Heart right ventricle (tissue), 16 donors: ENCODE measurements at regions not wholly inside any gene's neighbourhood (a gene's known extent, or its start where the extent isn't known, plus 50 kb on each side); places are given as distances from the start of the nearest gene placed in this dataset.

Source experiments
- ATAC-seq, 8 donors: fragments of 200-7000 bp; cut with Tn5 transposase; one replicate each; pipeline ENCODE4 v1.9.1; 2020; ENCODE audit warnings: mild to moderate bottlenecking in 8 of 8, moderate library complexity in 8 of 8, moderate number of reproducible peaks in 1 of 8
- DNase-seq, 2 donors: peaks; one replicate each; pipeline ENCODE4 v3.0.0-alpha.2; 2020
- H3K27ac ChIP-seq, 10 donors: fragments of 200-600 bp; sonication (generic) in 2 of 10; one replicate each; pipeline versions ENCODE4 v1.5.0 to v1.8.0; 2020 to 2022; ENCODE audit warnings: mild to moderate bottlenecking in 3 of 10
- H3K27me3 ChIP-seq, 7 donors: fragments of 200-600 bp; one replicate each; pipeline ENCODE4 v1.8.0; 2021 to 2022; ENCODE audit warnings: mild to moderate bottlenecking in 2 of 7
- H3K36me3 ChIP-seq, 9 donors: fragments of 200-600 bp; sonication (generic) in 1 of 9; one replicate each; pipeline versions ENCODE4 v1.5.0 to v1.8.0; 2020 to 2022; ENCODE audit warnings: mild to moderate bottlenecking in 2 of 9
- H3K4me1 ChIP-seq, 9 donors: fragments of 200-600 bp; sonication (generic) in 1 of 9; one replicate each; pipeline versions ENCODE4 v1.5.0 to v1.8.0; 2020 to 2022; ENCODE audit warnings: mild to moderate bottlenecking in 4 of 9
- H3K4me3 ChIP-seq, 10 donors: fragments of 200-600 bp; sonication (generic) in 2 of 10; one replicate each; pipeline versions ENCODE4 v1.5.0 to v1.8.0; 2020 to 2022; ENCODE audit warnings: mild to moderate bottlenecking in 7 of 10, moderate library complexity in 2 of 10
- H3K9me3 ChIP-seq, 11 donors: fragments of 200-600 bp in 10 of 11; sonication (generic) in 2 of 11; one replicate each; pipeline versions ENCODE4 v1.5.0 to v1.8.0; 2013 to 2022; ENCODE audit warnings: mild to moderate bottlenecking in 2 of 11, control low read depth in 1 of 11, moderate library complexity in 1 of 11
- WGBS, 2 donors: extraction: QIAGEN DNeasy Blood & Tissue Kit; methylation state at CpG; one replicate each; pipeline ENCODE4 v1.1.7; 2013; ENCODE audit warnings: inconsistent platforms in 1 of 2; 5-methylcytosine and 5-hydroxymethylcytosine counted together
- intact Hi-C, 10 donors: fragments of 100-400 bp; cut with DNase I; formaldehyde crosslinking; loops; one replicate each; pipeline versions ENCODE4 v1.11.1 to v1.14.2; 2022
- TF ChIP-seq, protein P1 (sequence below), 9 donors: fragments of 200-600 bp; sonication (generic) in 2 of 9; IDR thresholded peaks; one replicate each; pipeline versions ENCODE4 v1.5.0 to v1.8.0; 2021 to 2022; ENCODE audit warnings: antibody characterized with exemption in 9 of 9, mild to moderate bottlenecking in 5 of 9, moderate library complexity in 1 of 9
- donor health status: Arrhythmogenic right ventricular cardiomyopathy.
- donor health status: ischemic (EF 13 %, LVEDD 7.1; RV severe dilation, severe dysfunction).
- donor health status: healthy with polysubstance abuse.
- donor health status: DM: no; HTN: yes; CAD: no.
- donor health status: DM: no; HTN: no; CAD: no.
- donor health status: ischemic (EF 25% LVEDD 6.9; RV normal size, moderate dysfunction).
- donor health status: ischemic (EF 25% LVEDD 5.7; RV mildly dilated, moderate dysfunction).
- donor health status: healthy.
- donor health status: DM: yes; HTN: yes; CAD: no.
- donor health status: Ischemic cardiomyopathy.
- donor health status: ischemic (EF 35%, LVEDD 5.7; RV mildly dilated, moderate dysfunction).
- donor health status: nonischemic (EF 11% LVEDD 7.7; RV severe dilation, severe dysfunction).
- donor health status: DM: yes; HTN: yes; CAD: no.
- donor health status: PGD.
- donor health status: ischemic (EF 29% LVEDD 5.4; RV normal size, mild dysfunction).
- donor health status: nonischemic (EF 23%, LVEDD 6.1; RV moderate dilation, normal function).

GRCh38 chr11:116641561-116642045, 131.2 kb downstream of the BUD13 start:
- intact Hi-C loops = loop anchor here in 7 of 10 donors (2.0 to 10.0 kb wide), 5 partner anchors 184 to 199 kb away; no protein-coding TSS in a partner anchor
- no peaks in the 10 kb centered on the region for H3K4me1 ChIP-seq
- H3K36me3 ChIP-seq = no peaks in the 10 kb centered on the region
- TF ChIP-seq, protein P1, sequence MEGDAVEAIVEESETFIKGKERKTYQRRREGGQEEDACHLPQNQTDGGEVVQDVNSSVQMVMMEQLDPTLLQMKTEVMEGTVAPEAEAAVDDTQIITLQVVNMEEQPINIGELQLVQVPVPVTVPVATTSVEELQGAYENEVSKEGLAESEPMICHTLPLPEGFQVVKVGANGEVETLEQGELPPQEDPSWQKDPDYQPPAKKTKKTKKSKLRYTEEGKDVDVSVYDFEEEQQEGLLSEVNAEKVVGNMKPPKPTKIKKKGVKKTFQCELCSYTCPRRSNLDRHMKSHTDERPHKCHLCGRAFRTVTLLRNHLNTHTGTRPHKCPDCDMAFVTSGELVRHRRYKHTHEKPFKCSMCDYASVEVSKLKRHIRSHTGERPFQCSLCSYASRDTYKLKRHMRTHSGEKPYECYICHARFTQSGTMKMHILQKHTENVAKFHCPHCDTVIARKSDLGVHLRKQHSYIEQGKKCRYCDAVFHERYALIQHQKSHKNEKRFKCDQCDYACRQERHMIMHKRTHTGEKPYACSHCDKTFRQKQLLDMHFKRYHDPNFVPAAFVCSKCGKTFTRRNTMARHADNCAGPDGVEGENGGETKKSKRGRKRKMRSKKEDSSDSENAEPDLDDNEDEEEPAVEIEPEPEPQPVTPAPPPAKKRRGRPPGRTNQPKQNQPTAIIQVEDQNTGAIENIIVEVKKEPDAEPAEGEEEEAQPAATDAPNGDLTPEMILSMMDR (IDR thresholded peaks at IDR 0.05) = peak; percentile 38 to 76 (median 69)
- H3K27me3 ChIP-seq = peaks cover 0 to 43% (median 5%) of the 10 kb centered on the region in 7 donors
- 23 to 24% methylated on average over 11 of the region's 11 CpGs for WGBS, 2 donors
- ATAC-seq (peak; percentile 33 to 80 (median 54)), DNase-seq (peak; percentile 9 to 25)
- H3K27ac ChIP-seq = no peak overlapping the region
- H3K4me3 ChIP-seq = no peak overlapping the region
- H3K9me3 ChIP-seq = peaks cover 0 to 14% (median 6%) of the 10 kb centered on the region in 11 donors

DNA sequence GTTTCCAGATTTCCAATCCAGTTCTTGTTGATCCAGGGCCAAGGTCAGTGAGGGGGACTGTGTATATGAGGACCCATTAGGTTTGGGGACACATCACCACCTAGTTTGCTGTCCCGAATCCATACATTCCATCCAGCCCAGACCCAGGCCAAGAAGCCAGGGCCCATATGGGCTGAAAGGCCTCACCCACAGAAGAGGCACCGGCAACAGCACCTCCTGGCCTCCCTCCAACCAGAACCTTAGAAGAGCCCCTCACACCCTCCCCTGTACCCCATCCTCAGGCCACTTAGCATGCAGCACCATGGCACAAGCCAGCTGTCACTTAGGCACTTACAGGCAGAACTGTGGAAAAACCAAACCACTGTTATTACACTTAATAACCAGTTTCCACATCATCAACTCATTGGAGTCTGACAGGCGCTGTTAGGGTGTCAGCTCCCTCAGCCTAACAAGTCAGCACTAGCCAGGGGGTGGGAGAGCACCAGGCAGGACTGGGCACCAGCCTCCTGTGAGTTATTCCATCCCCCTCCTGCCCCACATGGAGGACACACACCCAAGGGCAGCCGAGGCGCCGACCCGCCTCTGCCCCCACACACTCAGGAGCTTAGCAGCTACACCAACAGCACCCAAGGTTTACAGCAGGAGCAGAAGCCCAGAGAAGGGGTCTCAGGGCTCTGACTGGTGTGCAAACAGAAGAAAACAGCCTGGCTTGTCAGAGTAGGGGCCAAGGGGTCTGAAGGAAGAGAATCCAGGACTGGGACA, 132.0 kb downstream of the BUD13 start:
- Histone ChIP-seq H3K4me3 (no peak overlapping the region), H3K27me3 (peaks cover 0 to 46% (median 5%) of the 10 kb centered on the region in 7 donors), H3K27ac (no peak overlapping the region), H3K4me1 (no peaks in the 10 kb centered on the region), H3K36me3 (no peaks in the 10 kb centered on the region), H3K9me3 (peaks cover 0 to 6% (median 2%) of the 10 kb centered on the region in 11 donors)
- 82 to 86% methylated on average over 7 of the region's 7 CpGs for WGBS, 2 donors
- TF ChIP-seq, protein P1 (IDR thresholded peaks at IDR 0.05) = no peak
- ATAC-seq (peak in 1 of 8 donors; percentile 21), DNase-seq (no peak)
- intact Hi-C loops = loop anchor here in 7 of 10 donors (2.0 to 10.0 kb wide), 5 partner anchors 184 to 199 kb away; no protein-coding TSS in a partner anchor

- ATAC-seq (no peak), DNase-seq (no peak)
- H3K4me1 ChIP-seq = no peaks in the 10 kb centered on the region
- peaks cover 0 to 8% (median 0%) of the 10 kb centered on the region in 11 donors for H3K9me3 ChIP-seq
- intact Hi-C loops = loop anchor here in 2 of 10 donors (2.0 to 10.0 kb wide), 2 partner anchors 184 kb away; no protein-coding TSS in a partner anchor
- H3K27ac ChIP-seq = no peak overlapping the region
- H3K27me3 ChIP-seq = peaks cover 0 to 45% (median 1%) of the 10 kb centered on the region in 7 donors
- H3K4me3 ChIP-seq = no peak overlapping the region
- TF ChIP-seq, protein P1 (IDR thresholded peaks at IDR 0.05) = no peak
- no peaks in the 10 kb centered on the region for H3K36me3 ChIP-seq
- WGBS, 2 donors = 81 to 86% methylated on average over 6 of the region's 6 CpGs
Observed at GRCh38 chr11:116638463-116638862, 134.3 kb downstream of the BUD13 start.

DNA sequence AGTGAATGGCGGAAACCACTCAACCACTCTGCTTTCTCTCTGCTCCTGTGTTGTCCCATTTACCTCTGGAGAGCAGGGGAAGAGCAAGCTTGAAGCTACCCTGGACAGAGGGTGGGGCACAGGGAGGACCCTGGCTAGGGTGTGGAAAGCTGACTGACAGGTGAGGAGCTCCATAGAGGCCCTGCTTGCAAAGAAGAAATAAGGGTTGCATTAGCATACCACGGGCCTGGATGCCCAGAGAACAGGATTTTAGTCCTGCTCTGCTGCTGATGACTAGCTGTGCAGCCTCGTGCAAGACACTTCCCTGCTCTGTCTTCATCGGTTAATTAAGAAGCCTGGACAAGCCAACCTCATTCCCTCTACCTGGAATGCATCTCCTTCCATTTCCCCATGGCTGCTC, 135.0 kb downstream of the BUD13 start:
- no peak overlapping the region for H3K4me3 ChIP-seq
- no peaks in the 10 kb centered on the region for H3K4me1 ChIP-seq
- H3K9me3 ChIP-seq = peaks cover 0 to 8% (median 0%) of the 10 kb centered on the region in 11 donors
- H3K27me3 ChIP-seq = peaks cover 0 to 41% (median 0%) of the 10 kb centered on the region in 7 donors
- ATAC-seq (no peak), DNase-seq (no peak)
- TF ChIP-seq, protein P1 (IDR thresholded peaks at IDR 0.05) = no peak
- 62 to 74% methylated on average over 4 of the region's 4 CpGs for WGBS, 2 donors
- intact Hi-C loops = loop anchor here in 2 of 10 donors (2.0 to 10.0 kb wide), 2 partner anchors 183 kb away; no protein-coding TSS in a partner anchor
- no peak overlapping the region for H3K27ac ChIP-seq
- no peaks in the 10 kb centered on the region for H3K36me3 ChIP-seq
